Liver (tissue), 8 donors: ENCODE measurements at regions not wholly inside any gene's neighbourhood (a gene's known extent, or its start where the extent isn't known, plus 50 kb on each side); places are given as distances from the start of the nearest gene placed in this dataset.

Experiments used
- DNase-seq: peaks from one replicate; pipeline ENCODE4 v3.0.0-alpha.2; 2017; ENCODE audit warnings: low spot score
- H3K27ac ChIP-seq, 2 donors: one replicate each; pipeline ENCODE4 v1.7.0; 2013; ENCODE audit warnings: inconsistent platforms in 2 of 2, low read length in 2 of 2, control low read depth in 1 of 2, low read depth in 1 of 2, mild to moderate bottlenecking in 1 of 2
- H3K27me3 ChIP-seq, 4 donors: one replicate each; pipeline versions ENCODE4 v1.6.1 to v1.7.0; 2013; ENCODE audit warnings: low read length in 3 of 4, inconsistent platforms in 1 of 4, mild to moderate bottlenecking in 1 of 4, moderate library complexity in 1 of 4; ENCODE audit not compliant: control insufficient read depth in 4 of 4, insufficient read depth in 4 of 4
- H3K36me3 ChIP-seq, 4 donors: one replicate each; pipeline versions ENCODE4 v1.6.1 to v1.7.0; 2013; ENCODE audit warnings: low read length in 3 of 4, mild to moderate bottlenecking in 3 of 4, low read depth in 1 of 4, moderate library complexity in 1 of 4; ENCODE audit not compliant: control insufficient read depth in 4 of 4, insufficient read depth in 3 of 4
- H3K4me1 ChIP-seq, 4 donors: one replicate each; pipeline versions ENCODE4 v1.6.1 to v1.7.0; 2013; ENCODE audit warnings: low read length in 3 of 4, mild to moderate bottlenecking in 3 of 4, moderate library complexity in 1 of 4; ENCODE audit not compliant: control insufficient read depth in 4 of 4, insufficient read depth in 4 of 4
- H3K4me3 ChIP-seq, 3 donors: one replicate each; pipeline versions ENCODE4 v1.6.1 to v1.7.0; 2013; ENCODE audit warnings: low read length in 3 of 3, control low read depth in 1 of 3, low read depth in 1 of 3, mild to moderate bottlenecking in 1 of 3
- H3K9ac ChIP-seq, 2 donors: one replicate each; pipeline ENCODE4 v1.7.0; 2013; ENCODE audit warnings: low read length in 2 of 2, mild to moderate bottlenecking in 2 of 2, moderate library complexity in 2 of 2, control low read depth in 1 of 2, low read depth in 1 of 2
- H3K9me3 ChIP-seq, 4 donors: one replicate each; pipeline versions ENCODE4 v1.6.1 to v1.7.0; 2013; ENCODE audit warnings: low read length in 3 of 4; ENCODE audit not compliant: control insufficient read depth in 4 of 4
- ATF3 ChIP-seq: IDR thresholded peaks from 2 replicates; pipeline ENCODE4 v1.6.1; 2016; ENCODE audit warnings: antibody characterized with exemption
- CTCF ChIP-seq: fragments of 150-350 bp; IDR thresholded peaks from 2 replicates; pipeline ENCODE4 v1.5.1; 2017; ENCODE audit warnings: improper control_type of control experiment, low read depth, low read length; ENCODE audit not compliant: missing input control
- EGR1 ChIP-seq, 2 donors: IDR thresholded peaks; 2 replicates each; pipeline ENCODE4 v1.6.1; 2016 to 2018; ENCODE audit warnings: antibody characterized with exemption in 2 of 2, low read depth in 2 of 2
- FOXA1 ChIP-seq: IDR thresholded peaks from 2 replicates; pipeline ENCODE4 v1.6.1; 2016; ENCODE audit warnings: antibody characterized with exemption
- FOXA2 ChIP-seq: IDR thresholded peaks from 2 replicates; pipeline ENCODE4 v1.6.1; 2016; ENCODE audit warnings: antibody characterized with exemption
- GABPA ChIP-seq, 2 donors: IDR thresholded peaks in 1 of 2; conservative IDR thresholded peaks in 1 of 2; 2 replicates each; pipeline ENCODE4 v1.6.1; 2016; ENCODE audit warnings: antibody characterized with exemption in 2 of 2, mild to moderate bottlenecking in 1 of 2, moderate library complexity in 1 of 2
- HNF4A ChIP-seq, 2 donors: conservative IDR thresholded peaks; 2 replicates each; pipeline ENCODE4 v1.6.1; 2016; ENCODE audit warnings: antibody characterized with exemption in 2 of 2, mild to moderate bottlenecking in 2 of 2
- HNF4G ChIP-seq: IDR thresholded peaks from 2 replicates; pipeline ENCODE4 v1.6.1; 2016; ENCODE audit warnings: antibody characterized with exemption
- JUND ChIP-seq, 2 donors: IDR thresholded peaks; 2 replicates each; pipeline ENCODE4 v1.6.1; 2016; ENCODE audit warnings: antibody characterized with exemption in 2 of 2
- MAX ChIP-seq: IDR thresholded peaks from 2 replicates; pipeline ENCODE4 v1.6.1; 2016; ENCODE audit warnings: antibody characterized with exemption
- NR2F2 ChIP-seq: IDR thresholded peaks from 2 replicates; pipeline ENCODE4 v1.6.1; 2016; ENCODE audit warnings: antibody characterized with exemption
- RAD21 ChIP-seq, 2 donors: IDR thresholded peaks; 2 replicates each; pipeline ENCODE4 v1.6.1; 2016; ENCODE audit warnings: antibody characterized with exemption in 2 of 2, mild to moderate bottlenecking in 2 of 2
- REST ChIP-seq: IDR thresholded peaks from 2 replicates; pipeline ENCODE4 v1.6.1; 2016; ENCODE audit warnings: antibody characterized with exemption, mild to moderate bottlenecking
- RXRA ChIP-seq, 2 donors: IDR thresholded peaks; 2 replicates each; pipeline ENCODE4 v1.6.1; 2017 to 2018; ENCODE audit warnings: antibody characterized with exemption in 2 of 2, mild to moderate bottlenecking in 1 of 2
- SP1 ChIP-seq: IDR thresholded peaks from 2 replicates; pipeline ENCODE4 v1.6.1; 2018; ENCODE audit warnings: antibody characterized with exemption, mild to moderate bottlenecking
- TAF1 ChIP-seq: conservative IDR thresholded peaks from 2 replicates; pipeline ENCODE4 v1.6.1; 2016; ENCODE audit warnings: antibody characterized with exemption, mild to moderate bottlenecking
- YY1 ChIP-seq: IDR thresholded peaks from 2 replicates; pipeline ENCODE4 v1.6.1; 2016; ENCODE audit warnings: antibody characterized with exemption, mild to moderate bottlenecking
- ZBTB33 ChIP-seq: IDR thresholded peaks from 2 replicates; pipeline ENCODE4 v1.6.1; 2016; ENCODE audit warnings: antibody characterized with exemption
- WGBS: extraction: QIAGEN DNeasy Blood & Tissue Kit; methylation state at CpG from one replicate; pipeline ENCODE4 v1.1.7; 2013; 5-methylcytosine and 5-hydroxymethylcytosine counted together
- donor health status: healthy.
- donor health status: healthy.
- donor health status: healthy.
- donor health status: healthy.
- donor health status: healthy.

- TF ChIP-seq REST = no peak
- no peak for TF ChIP-seq FOXA1
- no peak for TF ChIP-seq JUND (IDR thresholded peaks at IDR 0.05)
- TF ChIP-seq HNF4G = no peak
- no peak for TF ChIP-seq RAD21 (IDR thresholded peaks at IDR 0.05)
- no peak for TF ChIP-seq FOXA2
- TF ChIP-seq TAF1 = no peak
- no peak for TF ChIP-seq EGR1 (IDR thresholded peaks at IDR 0.05; ENCODE audit: low read depth in 2 of 2)
- no peak for TF ChIP-seq ZBTB33
- no peak for TF ChIP-seq HNF4A (conservative IDR thresholded peaks at IDR 0.05)
- TF ChIP-seq CTCF = no peak
- TF ChIP-seq NR2F2 = no peak
- no peak for TF ChIP-seq SP1
- no peak for TF ChIP-seq GABPA (IDR thresholded peaks at IDR 0.05 in 1 of 2, conservative IDR thresholded peaks at IDR 0.05 in 1 of 2)
- TF ChIP-seq YY1 = no peak
- TF ChIP-seq RXRA (IDR thresholded peaks at IDR 0.05) = no peak
- no peak for TF ChIP-seq ATF3
- TF ChIP-seq MAX = no peak
- Histone ChIP-seq H3K4me1 (peaks cover 0 to 12% (median 9%) of the 10 kb centered on the region in 4 donors), H3K27ac (no peak overlapping the region), H3K9ac (no peak overlapping the region), H3K27me3 (no peaks in the 10 kb centered on the region), H3K9me3 (no peaks in the 10 kb centered on the region), H3K4me3 (no peak overlapping the region), H3K36me3 (no peaks in the 10 kb centered on the region)
- no peak for DNase-seq
- 72% methylated on average over 11 of the region's 11 CpGs for WGBS
Measured at GRCh38 chr10:43024942-43025700, 51.7 kb upstream of the RET start.
